ENCODE measurements at regions not wholly inside any gene's neighbourhood (a gene's known extent, or its start where the extent isn't known, plus 50 kb on each side); places are given as distances from the start of the nearest gene placed in this dataset.

DNA sequence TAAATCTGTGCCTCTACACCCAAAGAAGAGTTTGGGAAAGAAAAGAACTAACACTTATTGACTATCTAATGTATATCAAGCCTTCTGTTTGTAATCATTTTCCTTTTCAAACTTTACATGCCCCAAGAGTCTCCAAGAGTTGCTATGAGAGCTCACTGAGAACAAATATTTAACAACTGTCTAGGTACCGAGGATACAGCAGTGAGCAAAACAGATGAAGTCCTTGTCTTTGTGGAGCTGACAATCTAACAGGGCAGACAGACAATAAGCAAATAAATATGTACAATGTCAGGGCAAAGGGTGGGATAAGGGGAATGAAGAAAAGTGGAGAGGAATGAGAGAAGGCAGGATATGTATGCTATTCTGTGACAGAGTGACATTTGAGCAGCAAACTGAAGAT lies 64.8 kb upstream of the KSR1 start:
- no peak for DNase-seq (ENCODE audit: low read depth, low spot score)

DNA sequence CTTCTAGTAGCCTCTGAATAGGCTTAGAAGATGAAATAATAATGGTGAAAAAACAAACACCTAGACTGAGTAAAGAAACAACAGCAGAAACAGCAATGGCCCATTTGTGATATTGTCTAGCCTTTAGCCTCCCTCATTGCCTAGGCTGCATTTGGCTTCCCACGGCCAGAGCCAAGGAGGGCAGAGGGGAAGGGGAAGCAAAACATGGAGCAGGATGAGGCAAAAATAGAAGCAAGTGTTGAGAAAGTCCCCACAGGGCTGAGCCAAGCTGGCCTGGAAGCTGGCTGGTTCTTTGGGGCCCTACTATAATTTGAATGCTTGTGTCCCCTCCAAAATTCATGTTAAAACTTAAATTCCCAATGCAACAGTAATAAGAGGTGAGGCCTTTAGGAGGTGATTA lies 60.2 kb upstream of the KSR1 start:
- no peak for DNase-seq (ENCODE audit: low read depth, low spot score)

DNA sequence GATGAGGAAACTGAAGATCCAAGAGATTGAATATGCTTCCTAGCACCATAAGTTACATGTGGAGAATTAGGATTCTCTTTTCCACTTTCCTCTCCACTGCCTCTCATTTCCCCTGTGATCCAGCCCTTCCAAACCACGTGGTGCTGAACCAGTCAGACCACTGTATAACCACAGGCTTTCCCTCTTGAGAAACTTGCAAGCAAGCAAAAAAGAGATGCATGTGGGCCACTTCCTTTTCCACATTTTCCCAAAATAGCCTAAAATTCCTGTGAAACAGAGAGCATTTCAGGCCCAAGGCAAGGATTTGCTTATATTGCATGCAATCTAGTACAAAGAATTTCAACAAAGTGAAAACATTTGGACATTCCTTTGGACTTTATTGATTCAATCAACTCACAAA lies 59.3 kb upstream of the KSR1 start:
- DNase-seq (ENCODE audit: low read depth, low spot score): peak; percentile 30

DNA sequence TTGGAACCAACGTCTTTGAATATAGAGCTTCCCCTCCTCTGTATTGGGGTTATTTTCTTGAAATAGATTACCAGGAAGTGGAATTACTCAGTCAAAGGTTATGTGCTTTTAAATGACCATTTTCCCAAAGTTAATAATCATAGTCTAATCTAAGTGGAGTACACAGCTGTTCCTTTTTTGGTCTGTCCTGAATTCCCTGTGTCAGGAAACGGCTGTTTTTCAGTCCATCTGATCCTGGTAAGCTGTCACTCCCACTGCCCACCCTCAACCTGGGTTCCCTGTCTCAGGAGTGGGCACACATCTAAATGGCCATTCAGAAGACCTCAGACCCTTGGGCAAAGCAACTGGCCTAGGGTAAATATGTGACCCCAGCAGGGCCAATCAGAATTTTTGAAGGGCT lies 57.6 kb upstream of the KSR1 start:
- DNase-seq (ENCODE audit: low read depth, low spot score): no peak

DNA sequence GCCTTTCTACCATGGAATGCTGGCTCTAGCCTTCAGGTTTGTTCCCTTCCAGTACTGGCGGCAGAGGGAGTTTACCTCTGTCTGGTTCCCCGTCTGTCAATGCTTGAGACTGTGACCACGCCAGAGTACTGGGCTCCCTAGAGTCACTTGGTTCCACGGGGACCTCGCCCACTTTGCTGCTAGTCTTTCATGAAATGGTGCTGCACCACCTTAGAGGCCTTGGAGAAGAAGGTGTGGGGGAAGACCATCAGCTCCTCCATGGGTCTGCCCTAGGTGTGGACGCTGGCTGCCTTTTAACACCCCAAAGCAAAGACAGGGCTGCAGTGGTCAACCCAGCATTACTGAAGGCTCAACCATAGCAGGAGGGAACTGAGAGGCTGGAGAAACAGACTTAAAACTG lies 55.3 kb upstream of the KSR1 start:
- no peak for DNase-seq (ENCODE audit: low read depth, low spot score)

DNA sequence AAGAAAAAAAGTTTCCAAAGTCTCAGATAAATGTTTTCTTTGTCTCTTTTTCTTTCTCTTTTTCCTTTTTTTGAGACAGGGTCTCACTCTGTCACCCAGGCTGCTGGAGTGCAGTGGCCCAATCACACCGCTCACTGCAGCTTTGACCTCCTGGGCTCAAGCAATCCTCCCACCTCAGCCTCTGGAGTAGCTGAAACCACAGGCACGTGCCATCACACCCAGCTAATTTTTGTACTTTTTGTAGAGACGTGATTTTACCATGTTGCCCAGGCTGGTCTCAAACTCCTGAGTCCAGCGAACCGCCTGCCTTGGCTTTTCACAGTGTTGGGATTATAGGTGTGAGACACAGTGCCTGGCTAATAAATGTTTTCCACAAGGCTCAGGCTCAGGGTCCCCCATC lies 53.3 kb upstream of the KSR1 start:
- DNase-seq (ENCODE audit: low read depth, low spot score): no peak

DNA sequence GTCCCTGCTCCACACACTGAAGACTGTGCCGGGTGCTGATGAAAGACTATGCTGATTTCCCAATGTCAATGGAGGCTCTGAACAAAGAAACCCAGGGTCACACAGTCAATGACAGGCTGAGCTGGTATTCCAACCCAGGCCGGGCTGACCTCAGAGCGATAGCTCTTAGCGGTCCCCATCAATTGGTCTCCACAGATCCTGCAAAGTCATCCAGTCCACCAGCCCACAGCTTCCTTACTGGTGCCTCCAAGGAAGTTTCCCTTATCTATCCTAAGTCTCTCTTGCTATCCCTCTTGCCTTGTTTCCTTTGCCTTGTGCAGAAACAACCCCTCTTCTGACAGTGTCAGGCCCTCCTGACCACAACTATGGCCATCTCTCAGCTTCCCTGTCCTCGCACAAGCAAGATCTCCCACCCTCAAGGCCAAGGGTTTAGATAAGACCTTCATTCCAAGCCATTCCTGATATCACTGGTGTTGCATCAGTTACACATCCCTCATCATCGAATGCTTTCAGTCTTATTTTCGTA lies 52.7 kb upstream of the KSR1 start:
- no peak for DNase-seq (ENCODE audit: low read depth, low spot score)

DNA sequence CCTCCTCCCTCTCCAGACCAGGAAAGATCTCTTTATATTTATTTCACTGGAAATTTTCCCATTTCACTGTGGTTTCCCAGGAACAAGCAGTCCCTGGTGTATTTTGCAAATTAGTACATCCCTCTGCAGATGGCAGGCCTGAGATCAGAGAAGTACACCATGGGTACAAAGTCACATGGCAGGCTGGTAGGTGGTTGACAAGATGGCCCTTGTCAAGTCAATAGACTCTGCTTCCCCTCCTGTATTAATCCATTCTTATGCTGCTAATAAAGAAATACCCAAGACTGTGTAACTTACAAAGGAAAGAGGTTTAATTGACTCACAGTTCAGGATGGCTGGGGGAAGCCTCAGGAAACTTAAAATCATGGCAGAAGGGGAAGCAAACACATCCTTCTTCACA lies 51.6 kb upstream of the KSR1 start:
- DNase-seq (ENCODE audit: low read depth, low spot score): no peak

Data from astrocyte of the hippocampus (primary cell).